K562 (cell line): ENCODE measurements at regions not wholly inside any gene's neighbourhood (a gene's known extent, or its start where the extent isn't known, plus 50 kb on each side); places are given as distances from the start of the nearest gene placed in this dataset.

ENCODE experiments used
- ADNP ChIP-seq: fragments of 200-800 bp; sonication (Bioruptor generic); IDR thresholded peaks from 2 replicates; pipeline ENCODE4 v1.6.1; 2016; ENCODE audit warnings: missing genetic modification characterization, missing compliant biosample characterization
- CHAMP1 ChIP-seq: fragments of 450-650 bp; IDR thresholded peaks from 2 replicates; pipeline ENCODE4 v1.6.1; 2016; ENCODE audit warnings: mild to moderate bottlenecking
- CREB3L1 ChIP-seq: fragments of 450-650 bp; IDR thresholded peaks from 2 replicates; pipeline ENCODE4 v1.6.1; 2014; ENCODE audit warnings: low read depth, mild to moderate bottlenecking, moderate library complexity, borderline replicate concordance
- HLTF ChIP-seq: fragments of 450-650 bp; IDR thresholded peaks from 2 replicates; pipeline ENCODE4 v1.6.1; 2016
- NCOA2 ChIP-seq, 2 experiments: fragments of 450-650 bp; IDR thresholded peaks; 2 replicates each; pipeline ENCODE4 v1.6.1; 2018; ENCODE audit warnings: mild to moderate bottlenecking in 2 of 2, moderate library complexity in 1 of 2; ENCODE audit not compliant: partially characterized antibody in 2 of 2
- SP1 ChIP-seq: sonication (generic); formaldehyde crosslinking; IDR thresholded peaks from 2 replicates; pipeline ENCODE4 v1.8.1; 2022; ENCODE audit warnings: mild to moderate bottlenecking, missing genetic modification reagents
- ZNF184 ChIP-seq: sonication (generic); formaldehyde crosslinking; IDR thresholded peaks from 2 replicates; pipeline ENCODE4 v1.5.0; 2020; ENCODE audit warnings: missing genetic modification reagents
- ZNF511 ChIP-seq: sonication (generic); formaldehyde crosslinking; IDR thresholded peaks from 2 replicates; pipeline ENCODE4 v1.8.0; 2022; ENCODE audit warnings: mild to moderate bottlenecking, missing genetic modification reagents

GRCh38 chr9:79087133-79087532 lies 484.6 kb upstream of the TLE4 start (continued):
- no peak for TF ChIP-seq CHAMP1
- TF ChIP-seq ADNP (tag), result no peak
- TF ChIP-seq CREB3L1, result no peak
- TF ChIP-seq ZNF511, result no peak
- TF ChIP-seq SP1 (CRISPR knock-in tag), result no peak
- no peak for TF ChIP-seq HLTF
- no peak for TF ChIP-seq NCOA2 (IDR thresholded peaks at IDR 0.05; ENCODE audit: partially characterized antibody in 2 of 2)
- TF ChIP-seq ZNF184 (CRISPR knock-in tag), result no peak
